MV-4-11 (cell line): ENCODE measurements at regions not wholly inside any gene's neighbourhood (a gene's known extent, or its start where the extent isn't known, plus 50 kb on each side); places are given as distances from the start of the nearest gene placed in this dataset.
"Not testable (repeated sequence)": the region's sequence is repeated elsewhere in the genome, so short reads cannot be mapped to it uniquely, and the experiment has no call there.

ENCODE experiments used
- DNase-seq: peaks from one replicate; lab custom pipeline; 2025; lab: John Stamatoyannopoulos, UW

DNA sequence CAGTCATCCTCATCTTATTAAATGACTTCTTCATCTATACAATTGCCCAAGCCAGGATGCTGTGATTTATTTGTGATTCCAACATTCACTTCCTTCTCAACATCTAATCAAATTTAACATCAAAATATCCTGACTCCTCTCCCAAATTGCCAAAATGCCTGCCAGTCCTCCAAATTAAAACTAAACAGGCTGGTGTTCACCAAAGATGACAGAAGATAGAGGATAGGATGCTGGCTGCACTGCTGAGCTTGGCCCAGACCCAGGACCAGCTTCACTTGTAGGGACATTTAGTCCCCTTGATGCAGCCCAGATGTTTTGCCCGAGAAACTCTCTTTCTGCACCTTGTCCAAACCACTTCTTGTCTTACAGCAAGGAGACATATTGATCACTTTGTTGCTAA lies 540.0 kb upstream of the CNTNAP5 start:
- no peak for DNase-seq

DNA sequence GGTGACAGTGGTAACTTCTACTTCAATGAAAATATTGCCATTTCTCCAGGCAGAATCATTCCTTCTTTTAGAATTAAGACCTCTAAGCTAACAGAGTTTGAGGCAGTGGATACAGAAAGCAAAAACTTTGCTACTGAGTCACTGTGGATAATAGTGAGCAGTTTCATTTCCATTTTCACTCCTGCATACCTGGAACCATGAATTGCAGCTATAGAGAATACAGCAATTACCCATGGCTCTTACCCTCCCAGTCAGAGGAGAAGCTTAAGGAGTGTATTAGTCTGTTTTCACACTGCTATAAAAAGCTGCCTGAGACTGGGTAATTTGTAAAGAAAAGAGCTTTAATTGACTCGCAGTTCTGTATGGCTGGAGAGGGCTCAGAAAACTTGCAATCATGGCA lies 531.4 kb upstream of the CNTNAP5 start:
- DNase-seq, result no peak

DNA sequence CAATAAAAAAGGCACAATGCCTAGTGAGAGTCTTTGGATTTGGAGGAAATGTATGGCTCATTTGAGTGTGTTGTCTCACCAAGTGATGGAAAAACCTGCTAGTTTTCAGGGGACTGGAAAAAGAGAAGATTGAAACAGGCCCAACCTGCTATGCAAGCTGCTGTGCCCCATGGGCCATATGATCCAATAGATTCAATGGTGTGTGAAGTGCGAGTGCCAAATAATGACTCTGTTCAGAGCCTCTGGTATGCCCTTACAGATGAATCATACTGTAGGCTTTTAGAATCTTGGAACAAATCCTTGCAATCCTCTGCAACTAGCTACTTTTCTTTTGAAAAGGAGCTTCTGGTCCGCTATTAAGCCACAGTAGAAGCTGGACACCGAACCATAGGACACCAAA lies 529.8 kb upstream of the CNTNAP5 start:
- DNase-seq, result no peak

DNA sequence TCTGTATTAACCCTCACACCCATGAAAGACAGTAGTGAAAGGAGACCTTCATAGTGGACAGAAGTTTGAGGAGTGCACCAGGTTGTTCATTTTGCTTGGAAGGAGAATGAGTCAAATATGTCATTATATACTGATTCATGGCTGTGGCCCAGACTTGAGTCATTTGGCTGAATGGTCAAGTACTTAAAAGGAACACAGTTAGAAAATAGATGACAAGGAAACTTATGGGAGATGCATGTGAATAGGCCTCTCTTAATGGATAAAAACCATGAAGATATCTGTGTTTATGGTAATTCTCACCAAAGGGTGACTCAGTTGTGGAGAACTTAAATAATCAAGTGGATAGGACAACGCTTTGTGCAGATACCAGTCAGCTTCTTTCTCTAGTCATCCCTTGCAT lies 524.7 kb upstream of the CNTNAP5 start:
- DNase-seq, result no peak

DNA sequence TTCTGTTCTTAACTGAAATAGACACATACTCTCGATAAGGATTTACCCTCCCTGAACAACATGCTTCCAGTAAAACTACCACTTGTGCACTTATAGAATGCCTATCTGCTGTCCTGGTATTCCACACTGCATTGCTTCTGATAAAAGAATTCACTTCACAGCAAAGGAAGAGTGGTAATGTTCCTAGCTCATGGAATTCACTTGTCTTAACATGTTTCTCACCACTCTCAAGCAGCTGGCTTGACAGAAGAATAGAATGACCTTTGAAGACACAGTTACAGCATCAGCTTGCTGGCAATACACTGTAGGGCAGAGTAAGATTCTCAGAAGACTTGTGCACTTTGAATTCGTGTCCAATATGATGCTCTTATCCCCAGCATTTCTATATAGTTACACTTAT lies 524.1 kb upstream of the CNTNAP5 start:
- no peak for DNase-seq

DNA sequence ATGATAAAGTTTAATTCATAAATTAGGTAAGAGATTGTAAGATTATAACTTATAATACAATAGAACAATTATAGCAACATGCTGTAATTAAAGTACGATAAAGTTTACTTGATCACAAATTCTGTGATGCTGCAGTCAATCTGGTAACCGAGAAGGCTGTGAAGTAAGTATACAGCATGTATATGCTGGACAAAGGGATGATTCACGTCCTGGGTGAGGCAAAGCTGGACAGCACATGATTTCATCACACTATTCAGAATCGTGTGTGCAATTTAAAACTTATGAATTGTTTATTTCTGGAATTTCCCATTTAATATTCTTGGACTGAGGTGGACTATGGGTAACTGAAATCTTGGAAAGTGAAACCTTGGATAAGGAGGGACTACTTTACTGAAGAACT lies 522.2 kb upstream of the CNTNAP5 start:
- no peak for DNase-seq

DNA sequence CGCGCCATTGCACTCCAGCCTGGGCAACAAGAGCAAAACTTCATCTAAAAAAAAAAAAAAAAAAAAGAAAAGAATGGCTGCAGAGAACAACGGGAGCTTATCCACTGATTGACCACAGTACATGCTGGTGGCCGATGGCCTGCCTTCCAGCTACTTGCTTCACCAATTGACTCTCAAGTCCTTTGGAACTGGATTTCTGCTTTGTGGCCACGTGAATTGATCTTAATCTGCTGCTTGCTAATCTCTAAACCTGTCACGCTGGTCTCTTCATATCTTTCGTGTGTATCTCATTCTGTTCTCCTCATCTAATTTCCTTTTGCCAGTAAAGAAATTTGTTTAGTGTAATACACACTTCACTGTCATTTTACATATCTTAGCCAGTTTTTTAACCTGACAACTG lies 512.5 kb upstream of the CNTNAP5 start:
- no peak for DNase-seq

DNA sequence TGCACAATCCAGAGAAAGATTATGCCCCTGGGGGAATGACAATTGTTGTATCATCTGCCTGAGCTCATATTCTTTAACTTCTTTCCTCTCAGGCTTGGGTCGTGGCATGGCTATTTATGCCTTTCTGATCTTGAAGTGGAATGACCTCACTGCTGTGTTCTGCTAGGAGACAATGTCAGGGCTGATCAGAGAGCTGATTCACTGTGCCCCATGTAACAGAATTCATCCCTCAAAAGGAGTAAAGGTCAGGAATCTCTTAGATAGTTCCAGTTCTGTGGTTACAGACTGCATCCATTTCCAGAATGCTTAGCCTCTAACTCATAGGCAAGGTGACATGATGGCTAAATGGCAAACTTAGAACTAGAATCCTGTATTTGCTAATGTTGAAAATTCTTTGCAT lies 511.7 kb upstream of the CNTNAP5 start:
- no peak for DNase-seq

DNA sequence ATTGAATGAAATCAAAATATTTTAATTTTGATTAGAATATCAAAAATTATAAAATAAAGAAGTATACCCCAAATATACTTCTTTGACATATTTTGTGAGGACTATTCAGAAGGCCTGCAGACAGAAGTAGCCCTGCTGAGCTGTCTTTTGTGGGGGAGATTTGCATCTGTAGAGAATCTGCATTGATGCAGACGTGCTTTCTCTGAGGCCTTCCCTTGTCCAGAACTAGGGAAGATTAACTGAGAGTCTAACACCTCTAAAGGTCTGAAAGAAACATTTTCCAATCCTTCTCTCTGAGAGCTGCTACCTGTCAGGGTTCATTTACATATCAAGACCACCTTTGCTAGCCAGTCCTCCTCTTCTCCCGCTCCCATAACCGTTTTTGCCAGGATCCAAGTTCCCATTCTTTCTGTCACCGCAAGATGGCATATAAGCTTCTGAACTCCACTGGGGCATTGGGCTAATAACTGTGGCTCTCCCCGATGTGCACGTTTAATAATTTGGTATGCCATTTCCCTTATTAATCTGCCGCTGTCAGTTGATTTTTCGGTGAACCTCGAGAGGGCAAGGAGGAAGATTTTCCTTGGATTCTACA lies 510.4 kb upstream of the CNTNAP5 start:
- no peak for DNase-seq

DNA sequence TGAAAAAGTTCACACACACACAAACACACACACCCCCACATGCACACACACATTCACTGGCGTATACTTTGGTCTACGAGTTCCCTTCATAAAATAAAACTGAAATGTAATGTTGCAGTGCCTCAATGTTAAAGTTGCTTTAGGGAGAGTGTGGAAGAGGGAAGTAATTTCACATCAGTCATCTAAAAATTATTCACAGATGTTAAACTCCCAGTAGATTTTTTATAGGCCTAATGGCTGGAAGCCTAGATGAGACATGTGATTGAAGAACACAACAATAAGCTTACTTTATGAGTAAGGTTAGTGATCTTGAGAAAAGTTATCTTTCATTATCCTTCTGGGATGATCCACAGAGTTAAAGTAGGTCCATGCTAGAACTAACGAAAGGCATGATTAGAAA lies 506.7 kb upstream of the CNTNAP5 start:
- no peak for DNase-seq

DNA sequence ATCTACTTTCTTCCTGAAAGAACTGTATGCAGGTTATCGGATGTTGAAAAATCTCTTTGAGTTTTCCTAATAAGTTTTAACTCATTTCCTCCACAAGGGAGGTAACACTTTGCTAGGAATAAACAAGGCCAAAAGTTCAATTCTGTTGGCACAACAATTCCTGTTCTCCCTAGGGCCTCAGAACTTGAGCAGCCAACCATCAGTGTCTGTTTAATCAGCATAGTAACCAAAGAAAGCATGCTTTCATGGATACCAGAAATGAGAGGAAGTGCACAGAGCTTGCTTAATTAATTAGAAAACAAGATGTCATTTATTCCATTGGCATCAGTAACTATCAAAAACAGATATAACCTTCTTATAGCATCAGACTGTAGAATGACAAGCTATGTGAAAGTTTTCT lies 503.2 kb upstream of the CNTNAP5 start:
- DNase-seq, result no peak

DNA sequence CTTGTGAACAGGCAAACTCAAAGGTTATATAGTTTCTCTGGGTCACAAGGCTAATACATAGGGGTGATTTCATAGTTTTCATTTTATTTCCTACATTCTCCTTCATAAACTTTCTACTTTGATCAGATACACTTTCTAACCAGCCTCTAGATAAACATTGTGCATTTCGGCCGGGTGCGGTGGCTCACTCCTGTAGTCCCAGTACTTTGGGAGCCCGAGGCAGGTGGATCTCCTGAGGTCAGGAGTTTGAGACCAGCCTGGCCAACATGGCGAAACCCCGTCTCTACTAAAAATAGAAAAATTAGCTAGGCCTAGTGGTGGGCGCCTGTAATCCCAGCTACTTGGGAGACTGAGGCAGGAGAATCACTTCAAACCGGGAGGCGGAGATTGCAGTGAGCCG lies 502.6 kb upstream of the CNTNAP5 start:
- not testable (repeated sequence) for DNase-seq

DNA sequence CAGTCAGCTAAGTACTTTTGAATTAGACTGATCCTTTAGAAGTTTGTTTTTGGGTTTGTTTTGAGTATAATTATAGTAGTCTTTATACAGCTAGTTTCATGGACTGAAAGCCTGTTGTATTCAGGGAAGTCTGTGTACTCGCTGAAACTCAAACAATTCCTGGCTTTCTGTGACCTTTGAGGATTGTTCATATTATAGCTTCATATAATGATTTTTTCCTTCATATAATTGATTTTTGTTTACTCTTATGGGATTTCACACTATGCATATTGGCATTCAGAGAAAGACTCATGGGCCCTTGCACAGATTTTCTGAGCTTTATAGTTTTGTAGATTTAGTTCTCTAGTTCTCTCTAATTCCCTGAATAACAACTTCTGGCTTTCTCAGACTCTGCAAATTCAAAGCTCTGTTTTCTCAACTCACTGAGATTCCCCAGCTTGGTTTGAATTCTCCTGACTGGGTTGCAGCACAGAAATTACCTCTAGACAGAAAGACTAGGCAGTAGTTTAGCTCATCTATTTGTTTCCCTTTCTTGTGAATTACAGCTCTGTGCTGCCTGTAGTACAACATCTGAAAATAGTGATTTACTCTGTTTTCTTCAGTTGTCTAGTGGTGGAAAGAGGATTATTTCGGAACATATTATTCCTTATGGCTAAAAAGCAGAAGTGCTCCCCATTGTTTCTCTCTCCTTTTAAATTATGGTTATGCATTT lies 495.9 kb upstream of the CNTNAP5 start:
- DNase-seq, result no peak

DNA sequence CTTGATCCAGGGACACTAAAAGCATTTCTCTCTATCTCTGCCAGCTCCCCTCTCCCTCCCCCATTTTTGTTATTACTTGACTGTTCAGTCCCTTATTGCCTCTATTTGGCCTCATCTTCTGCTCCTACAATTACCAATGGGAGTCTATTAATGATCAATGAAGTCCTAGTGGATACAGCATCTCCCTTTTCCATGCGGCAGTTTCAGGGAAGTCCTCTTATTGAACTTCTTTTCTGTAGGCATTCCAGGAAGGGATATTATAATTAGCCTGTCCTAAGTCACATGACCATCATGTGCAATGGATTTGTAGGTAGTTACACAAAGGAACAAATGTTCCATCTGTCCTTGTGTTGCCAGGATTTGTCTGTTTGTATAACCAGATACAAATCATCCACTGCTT lies 495.1 kb upstream of the CNTNAP5 start:
- no peak for DNase-seq

DNA sequence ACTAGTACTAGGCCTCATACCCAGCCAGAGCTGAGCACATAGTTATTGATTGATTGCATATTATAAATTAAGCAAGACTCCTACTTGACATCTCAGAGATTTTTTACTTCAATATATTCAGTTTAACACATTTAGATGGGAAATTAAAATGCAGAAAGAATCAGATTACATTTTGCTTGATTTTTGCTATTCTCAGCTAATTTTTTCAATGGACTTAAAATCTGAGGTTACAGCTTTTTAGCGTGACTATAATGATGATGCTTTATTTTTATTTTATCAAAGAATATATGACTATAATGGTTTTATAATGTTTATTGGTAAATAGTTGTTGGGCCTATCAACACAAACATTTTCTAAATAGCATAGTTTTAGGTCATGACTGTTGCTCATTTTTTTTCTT lies 493.0 kb upstream of the CNTNAP5 start:
- DNase-seq, result no peak

DNA sequence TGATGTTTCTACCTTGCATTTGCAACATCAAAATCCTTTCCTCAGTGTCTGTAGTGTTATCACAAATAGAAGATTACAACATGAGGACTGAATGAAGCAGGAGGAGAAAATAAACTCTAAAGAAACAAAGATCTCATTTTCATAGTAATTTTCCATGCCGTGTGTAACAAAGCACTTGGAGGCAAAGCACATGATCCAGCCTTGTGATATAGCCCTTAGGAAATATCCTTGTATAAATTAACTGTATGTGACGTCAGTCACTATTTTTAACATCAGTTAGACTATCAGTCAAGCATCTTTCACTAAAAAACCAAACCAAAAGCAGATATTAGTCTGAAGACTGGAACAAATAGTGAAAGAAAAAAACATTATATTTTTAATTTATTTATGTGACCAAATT lies 492.1 kb upstream of the CNTNAP5 start:
- DNase-seq, result no peak

DNA sequence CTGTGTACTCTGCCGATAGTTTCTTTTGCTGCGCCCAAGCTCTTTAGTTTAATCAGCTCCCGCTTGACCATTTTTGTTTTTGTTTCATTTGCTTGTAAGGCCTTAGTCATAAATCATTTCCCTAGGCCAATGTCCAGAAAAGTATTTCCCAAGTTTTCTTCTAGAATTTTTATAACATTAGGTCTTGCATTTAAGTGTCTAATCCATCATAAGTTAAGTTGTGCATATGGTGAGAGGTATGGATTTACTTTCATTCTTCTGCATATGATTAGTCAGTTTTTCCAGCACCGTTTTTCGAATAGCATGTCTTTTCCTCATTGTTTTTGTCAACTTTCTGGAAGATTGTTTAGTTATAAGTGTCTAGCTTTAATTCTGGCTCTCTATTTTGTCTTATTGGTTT lies 484.8 kb upstream of the CNTNAP5 start:
- DNase-seq, result no peak

DNA sequence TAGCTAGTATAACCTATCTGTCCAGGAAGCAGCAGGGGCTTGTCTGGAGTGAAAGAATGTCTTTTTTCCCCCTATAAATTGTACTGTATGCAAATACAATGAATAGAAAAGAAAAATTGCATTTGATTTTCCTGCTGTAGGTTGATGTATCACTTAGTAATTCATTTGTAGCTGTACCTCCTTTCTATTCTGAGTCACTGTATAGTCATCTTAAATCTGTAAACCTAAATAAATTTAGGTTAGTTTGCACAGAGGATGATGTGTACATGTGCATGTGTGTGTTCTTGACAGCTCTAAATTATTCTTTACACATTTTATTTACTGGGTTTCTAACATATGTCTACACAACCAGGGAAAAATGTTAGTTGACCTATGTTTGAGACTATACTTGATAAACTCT lies 478.7 kb upstream of the CNTNAP5 start:
- no peak for DNase-seq

DNA sequence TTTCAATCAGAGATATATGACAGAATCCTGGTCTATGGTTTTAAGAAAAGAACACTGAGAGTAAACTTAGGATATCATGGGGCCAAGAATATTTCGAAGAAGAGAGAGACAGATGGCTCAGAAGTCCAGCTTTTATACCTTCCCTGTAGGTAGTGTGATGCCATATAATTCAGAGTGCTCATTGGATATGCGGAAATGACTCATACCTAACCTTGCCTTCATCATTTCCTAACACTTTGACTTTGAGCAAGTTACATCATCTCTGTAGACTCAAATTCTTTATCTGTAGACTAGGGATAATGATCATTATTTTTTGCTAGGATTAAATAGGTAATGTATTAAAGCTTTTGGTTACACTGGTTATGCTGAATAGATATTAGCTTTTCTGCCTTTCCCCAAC lies 461.6 kb upstream of the CNTNAP5 start:
- DNase-seq, result no peak

DNA sequence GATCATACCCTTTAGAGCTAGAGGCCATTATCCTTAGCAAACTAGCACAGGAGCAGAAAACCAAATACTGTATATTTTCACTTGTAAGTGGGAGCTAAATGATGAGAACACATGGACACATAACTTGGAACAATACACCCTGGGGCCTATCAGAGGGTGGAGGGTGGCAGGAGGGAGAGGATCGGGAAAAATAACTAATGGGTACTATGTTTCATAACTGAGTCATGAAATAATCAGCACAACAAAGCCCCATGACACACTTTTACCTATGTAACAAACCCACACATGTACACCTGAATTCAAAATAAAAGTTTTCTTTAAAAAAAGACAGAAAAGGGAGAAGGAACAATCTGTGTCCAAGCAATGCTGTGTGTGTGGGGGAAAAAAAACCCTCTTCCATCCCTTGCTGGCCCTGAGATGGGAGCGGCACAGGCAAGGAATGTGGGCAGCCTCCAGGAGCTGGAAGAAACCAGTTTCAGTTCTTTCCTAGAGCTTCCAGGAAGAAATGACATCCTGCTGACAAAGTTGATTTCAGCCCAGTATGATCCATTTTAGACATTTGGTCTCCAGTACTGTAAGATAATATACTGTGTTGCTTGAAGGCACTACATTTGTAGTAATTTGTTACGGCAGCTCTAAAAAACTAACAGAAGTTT lies 458.7 kb upstream of the CNTNAP5 start:
- DNase-seq, result no peak

DNA sequence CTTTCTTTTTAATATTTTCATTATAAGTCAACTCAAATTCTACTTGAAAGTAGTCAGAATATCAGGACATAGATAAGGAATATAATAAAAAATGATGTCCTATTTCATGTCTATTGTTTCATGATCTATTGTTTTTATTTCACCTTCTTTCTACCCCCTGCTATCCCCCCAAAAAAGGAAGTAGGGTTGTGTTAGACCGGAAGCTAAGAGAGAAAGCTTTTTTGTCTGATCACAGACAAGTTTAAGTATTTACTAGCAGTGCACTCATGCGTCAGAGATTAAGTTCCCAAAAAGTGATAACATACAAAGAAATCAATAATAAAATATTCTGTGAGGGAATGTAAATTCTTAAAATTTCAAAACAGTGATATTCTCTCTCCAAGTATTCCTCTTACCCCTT lies 447.1 kb upstream of the CNTNAP5 start:
- no peak for DNase-seq

DNA sequence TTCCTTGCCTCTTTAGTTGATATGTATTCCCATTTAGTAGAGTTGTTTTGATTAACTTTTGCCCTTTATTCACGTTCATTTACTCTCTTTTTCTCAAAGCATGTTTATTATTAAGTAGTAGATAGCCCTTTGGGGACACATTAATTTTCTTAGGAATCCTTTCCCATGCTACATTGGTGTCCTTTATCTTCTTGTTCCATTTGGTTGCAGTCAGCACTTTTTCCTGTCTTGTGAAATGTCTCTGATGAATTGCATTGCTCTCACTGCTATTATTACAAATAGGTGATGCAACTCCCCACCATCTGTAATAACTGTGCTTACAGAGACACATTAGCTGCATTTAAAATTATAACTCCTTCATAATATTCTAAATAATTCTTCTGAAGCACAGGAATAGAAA lies 428.5 kb upstream of the CNTNAP5 start:
- no peak for DNase-seq

DNA sequence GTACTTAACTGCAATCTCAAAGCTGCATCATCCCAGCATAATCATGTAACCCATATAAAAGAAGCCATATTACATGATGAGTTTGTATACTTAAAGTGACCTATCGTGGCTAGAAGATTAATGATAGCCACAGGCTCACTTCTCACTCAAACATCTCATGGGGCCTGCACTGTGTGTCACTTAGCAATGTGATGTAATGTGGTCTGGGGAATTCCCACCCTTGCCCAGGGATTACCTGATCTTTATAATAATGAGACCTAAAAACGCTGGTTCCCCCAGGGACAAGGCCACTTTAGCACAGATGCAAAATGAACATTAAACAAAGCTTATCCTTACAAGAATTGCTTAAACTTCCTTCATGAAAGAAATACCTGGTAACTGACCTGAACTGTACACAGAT lies 427.1 kb upstream of the CNTNAP5 start:
- DNase-seq, result no peak

DNA sequence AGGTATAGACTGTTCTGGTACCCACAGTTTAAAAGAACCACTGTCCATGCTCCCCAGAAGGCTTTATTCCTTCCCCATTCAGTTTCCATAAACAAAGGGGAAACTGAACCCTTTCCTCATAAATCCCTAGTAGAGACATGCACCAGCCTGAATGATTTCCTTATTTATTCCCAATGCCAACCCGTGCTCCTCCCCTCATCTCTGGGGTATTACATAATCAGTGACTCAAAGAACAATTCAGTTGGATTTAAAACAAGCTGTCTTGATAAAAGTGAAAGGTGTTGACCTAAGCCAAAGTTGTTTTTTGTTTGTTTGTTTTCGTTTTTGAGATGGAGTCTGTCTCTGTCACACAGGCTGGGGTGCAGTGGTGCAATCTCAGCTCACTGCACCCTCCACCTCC lies 418.5 kb upstream of the CNTNAP5 start:
- DNase-seq, result no peak
